Osteoblast (primary cell): ENCODE measurements at regions not wholly inside any gene's neighbourhood (a gene's known extent, or its start where the extent isn't known, plus 50 kb on each side); places are given as distances from the start of the nearest gene placed in this dataset.

Experiments
- DNase-seq: peaks from one replicate; pipeline ENCODE4 v3.0.0; 2011; ENCODE audit warnings: low spot score, mixed read lengths; ENCODE audit not compliant: insufficient read length; ENCODE audit errors: missing footprints
- H2AFZ ChIP-seq: 2 replicates; pipeline ENCODE4 v1.6.0; 2011; ENCODE audit warnings: mild to moderate bottlenecking, low read length
- H3K27ac ChIP-seq: 2 replicates; pipeline ENCODE4 v1.5.1; 2011; ENCODE audit warnings: mild to moderate bottlenecking, low read depth, low read length, moderate library complexity
- H3K27me3 ChIP-seq: 2 replicates; pipeline ENCODE4 v1.6.0; 2012; ENCODE audit warnings: mild to moderate bottlenecking, control low read depth, inconsistent platforms, low read length, moderate library complexity; ENCODE audit not compliant: insufficient read depth
- H3K36me3 ChIP-seq: 2 replicates; pipeline ENCODE4 v1.5.1; 2011; ENCODE audit warnings: mild to moderate bottlenecking, low read length, control low read depth, moderate library complexity; ENCODE audit not compliant: insufficient read depth
- H3K4me1 ChIP-seq: 2 replicates; pipeline ENCODE4 v1.5.1; 2011; ENCODE audit warnings: mild to moderate bottlenecking, low read length, control low read depth, moderate library complexity; ENCODE audit not compliant: insufficient read depth
- H3K4me2 ChIP-seq: 2 replicates; pipeline ENCODE4 v1.6.0; 2011; ENCODE audit warnings: mild to moderate bottlenecking, low read length; ENCODE audit not compliant: insufficient read depth
- H3K4me3 ChIP-seq: fragments of 200-600 bp; sonication (generic); 3 replicates; pipeline ENCODE4 v1.5.1; 2012; ENCODE audit warnings: mild to moderate bottlenecking, low read length, inconsistent platforms; ENCODE audit not compliant: insufficient read depth
- H3K79me2 ChIP-seq: 2 replicates; pipeline ENCODE4 v1.6.0; 2012; ENCODE audit warnings: mild to moderate bottlenecking, low read length, control low read depth, inconsistent platforms; ENCODE audit not compliant: insufficient read depth
- H3K9me3 ChIP-seq: 2 replicates; pipeline ENCODE4 v1.5.1; 2011; ENCODE audit warnings: low read depth, low read length, control low read depth
- H4K20me1 ChIP-seq: 2 replicates; pipeline ENCODE4 v1.6.0; 2012; ENCODE audit warnings: mild to moderate bottlenecking, low read length, control low read depth; ENCODE audit not compliant: insufficient read depth
- CTCF ChIP-seq: IDR thresholded peaks from 2 replicates; pipeline ENCODE4 v1.5.1; 2011; ENCODE audit warnings: mild to moderate bottlenecking, low read depth, low read length, moderate library complexity; ENCODE audit errors: extremely low read depth

GRCh38 chr21:22438428-22439086, 1440.3 kb downstream of the NCAM2 start:
- Histone ChIP-seq H4K20me1 (no peaks in the 10 kb centered on the region), H3K4me1 (no peaks in the 10 kb centered on the region), H2AFZ (no peak overlapping the region), H3K27me3 (no peaks in the 10 kb centered on the region), H3K79me2 (no peaks in the 10 kb centered on the region), H3K4me3 (no peak overlapping the region), H3K4me2 (no peak overlapping the region), H3K27ac (no peak overlapping the region), H3K9me3 (no peaks in the 10 kb centered on the region), H3K36me3 (no peaks in the 10 kb centered on the region)
- no peak for TF ChIP-seq CTCF
- DNase-seq: no peak

- H3K4me1 ChIP-seq: no peaks in the 10 kb centered on the region
- no peak overlapping the region for H3K4me3 ChIP-seq
- no peaks in the 10 kb centered on the region for H4K20me1 ChIP-seq
- H3K36me3 ChIP-seq: no peaks in the 10 kb centered on the region
- DNase-seq: no peak
- no peaks in the 10 kb centered on the region for H3K27me3 ChIP-seq
- no peak overlapping the region for H3K4me2 ChIP-seq
- no peaks in the 10 kb centered on the region for H3K79me2 ChIP-seq
- H3K9me3 ChIP-seq: no peaks in the 10 kb centered on the region
- no peak overlapping the region for H3K27ac ChIP-seq
- no peak for TF ChIP-seq CTCF
- no peak overlapping the region for H2AFZ ChIP-seq
Observed at GRCh38 chr21:22444990-22445389, 1446.8 kb downstream of the NCAM2 start.

- no peak for TF ChIP-seq CTCF
Observed at GRCh38 chr21:22450507-22450906, 1452.3 kb downstream of the NCAM2 start.

GRCh38 chr21:22456241-22456640, 1458.0 kb downstream of the NCAM2 start:
- Histone ChIP-seq H3K4me2 (no peak overlapping the region), H3K9me3 (no peaks in the 10 kb centered on the region), H2AFZ (no peak overlapping the region), H3K4me3 (no peak overlapping the region), H3K4me1 (no peaks in the 10 kb centered on the region), H3K36me3 (no peaks in the 10 kb centered on the region), H3K27ac (no peak overlapping the region), H3K79me2 (no peaks in the 10 kb centered on the region), H3K27me3 (no peaks in the 10 kb centered on the region), H4K20me1 (no peaks in the 10 kb centered on the region)
- TF ChIP-seq CTCF: no peak
- DNase-seq: no peak

More at GRCh38 chr21:22450507-22450906, 1452.3 kb downstream of the NCAM2 start:
- Histone ChIP-seq H3K4me2 (no peak overlapping the region), H3K27me3 (no peaks in the 10 kb centered on the region), H3K27ac (no peak overlapping the region), H2AFZ (no peak overlapping the region), H3K79me2 (no peaks in the 10 kb centered on the region), H3K36me3 (no peaks in the 10 kb centered on the region), H3K4me3 (no peak overlapping the region), H3K9me3 (no peaks in the 10 kb centered on the region), H3K4me1 (no peaks in the 10 kb centered on the region), H4K20me1 (no peaks in the 10 kb centered on the region)
- DNase-seq: no peak
